Psoas muscle (tissue), 7 donors: ENCODE measurements at regions not wholly inside any gene's neighbourhood (a gene's known extent, or its start where the extent isn't known, plus 50 kb on each side); places are given as distances from the start of the nearest gene placed in this dataset.
A peak's percentile ranks its signal among the peaks of the same experiment; 100 is the strongest.

ENCODE experiments used
- ATAC-seq, 4 donors: fragments of 200-7000 bp; cut with Tn5 transposase; one replicate each; pipeline ENCODE4 v1.9.1; 2020; ENCODE audit warnings: moderate library complexity in 3 of 4, mild to moderate bottlenecking in 2 of 4
- DNase-seq, 2 donors: peaks; one replicate each; pipeline ENCODE4 v3.0.0-alpha.2; 2020
- H3K27ac ChIP-seq: fragments of 200-600 bp; one replicate; pipeline ENCODE4 v1.8.0; 2022
- H3K27me3 ChIP-seq, 3 donors: fragments of 200-600 bp in 1 of 3; one replicate each; pipeline versions ENCODE4 v1.6.1 to v1.8.0; 2013 to 2022; ENCODE audit warnings: low read length in 2 of 3, mild to moderate bottlenecking in 2 of 3, moderate library complexity in 1 of 3; ENCODE audit not compliant: insufficient read depth in 3 of 3
- H3K36me3 ChIP-seq, 2 donors: fragments of 200-600 bp in 1 of 2; one replicate each; pipeline versions ENCODE4 v1.6.1 to v1.8.0; 2013 to 2022; ENCODE audit warnings: low read depth in 1 of 2, mild to moderate bottlenecking in 1 of 2, moderate library complexity in 1 of 2; ENCODE audit not compliant: insufficient read depth in 1 of 2
- H3K4me1 ChIP-seq: fragments of 200-600 bp; one replicate; pipeline ENCODE4 v1.8.0; 2022
- H3K4me3 ChIP-seq: fragments of 200-600 bp; one replicate; pipeline ENCODE4 v1.8.0; 2022; ENCODE audit warnings: mild to moderate bottlenecking
- H3K9me3 ChIP-seq: fragments of 200-600 bp; one replicate; pipeline ENCODE4 v1.8.0; 2022
- WGBS, 3 donors: extraction: QIAGEN DNeasy Blood & Tissue Kit; methylation state at CpG; one replicate each; pipeline versions ENCODE4 v1.1.6 to v1.1.7; 2013; 5-methylcytosine and 5-hydroxymethylcytosine counted together
- intact Hi-C, 2 donors: fragments of 100-400 bp; cut with DNase I; formaldehyde crosslinking; loops; one replicate each; pipeline versions ENCODE4 v1.11.0 to v1.14.2; 2022
- TF ChIP-seq, protein P1 (sequence below): fragments of 200-600 bp; IDR thresholded peaks from one replicate; pipeline ENCODE4 v1.8.0; 2022; ENCODE audit warnings: antibody characterized with exemption
- donor health status: healthy with polysubstance abuse.
- donor health status: DM: no; HTN: no; CAD: no; lungs with moderate emphysema.
- donor health status: Bipolar disorder and iron deficiency.
- donor health status: healthy.
- donor health status: DM: yes; HTN: yes; CAD: no.
- donor health status: DM: no; HTN: no; CAD: no.
- donor health status: DM: yes; HTN: yes; CAD: no.

DNA sequence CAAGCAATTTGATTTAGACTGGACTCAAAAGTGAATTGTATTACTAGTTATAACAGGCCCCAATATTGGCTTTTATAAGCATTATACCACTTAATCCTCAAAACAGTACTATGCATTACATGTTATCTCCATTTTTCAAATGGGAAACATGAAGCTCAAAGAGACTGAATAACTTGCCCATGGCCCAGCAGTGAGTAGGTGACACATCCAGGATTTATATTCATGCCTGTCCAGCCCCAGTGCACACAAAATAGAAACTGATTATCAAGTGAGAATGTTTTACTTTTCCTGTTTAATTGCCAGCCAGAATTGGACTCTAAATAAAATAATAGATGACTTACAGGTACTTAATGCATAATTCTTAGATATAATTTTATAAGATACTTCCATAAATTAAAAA, 82.9 kb downstream of the NIBAN1 start:
- TF ChIP-seq, protein P1, sequence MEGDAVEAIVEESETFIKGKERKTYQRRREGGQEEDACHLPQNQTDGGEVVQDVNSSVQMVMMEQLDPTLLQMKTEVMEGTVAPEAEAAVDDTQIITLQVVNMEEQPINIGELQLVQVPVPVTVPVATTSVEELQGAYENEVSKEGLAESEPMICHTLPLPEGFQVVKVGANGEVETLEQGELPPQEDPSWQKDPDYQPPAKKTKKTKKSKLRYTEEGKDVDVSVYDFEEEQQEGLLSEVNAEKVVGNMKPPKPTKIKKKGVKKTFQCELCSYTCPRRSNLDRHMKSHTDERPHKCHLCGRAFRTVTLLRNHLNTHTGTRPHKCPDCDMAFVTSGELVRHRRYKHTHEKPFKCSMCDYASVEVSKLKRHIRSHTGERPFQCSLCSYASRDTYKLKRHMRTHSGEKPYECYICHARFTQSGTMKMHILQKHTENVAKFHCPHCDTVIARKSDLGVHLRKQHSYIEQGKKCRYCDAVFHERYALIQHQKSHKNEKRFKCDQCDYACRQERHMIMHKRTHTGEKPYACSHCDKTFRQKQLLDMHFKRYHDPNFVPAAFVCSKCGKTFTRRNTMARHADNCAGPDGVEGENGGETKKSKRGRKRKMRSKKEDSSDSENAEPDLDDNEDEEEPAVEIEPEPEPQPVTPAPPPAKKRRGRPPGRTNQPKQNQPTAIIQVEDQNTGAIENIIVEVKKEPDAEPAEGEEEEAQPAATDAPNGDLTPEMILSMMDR: no peak
- peak in 3 of 4 donors; percentile 57 to 64 (median 58) for ATAC-seq

DNA sequence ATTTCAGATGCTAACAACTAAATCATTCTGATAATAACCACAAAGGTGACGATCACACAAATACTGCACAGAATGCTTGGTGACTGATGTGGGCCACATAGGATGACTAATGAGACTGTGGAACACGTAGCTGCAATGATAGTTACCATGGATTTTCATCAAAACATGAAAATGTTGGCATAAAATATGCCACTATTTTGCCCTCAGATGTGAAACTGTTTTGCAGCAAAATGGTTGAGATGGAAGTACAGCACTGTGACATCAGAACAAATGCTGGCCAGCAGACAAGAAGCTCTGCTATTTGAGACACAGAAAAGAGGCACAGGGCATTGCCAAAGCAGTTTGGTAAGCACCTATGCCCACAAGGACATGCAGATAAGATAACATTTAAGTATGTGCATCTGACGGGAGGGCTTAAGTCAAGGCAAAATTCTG, 83.8 kb downstream of the NIBAN1 start:
- Histone ChIP-seq H3K9me3 (no peaks in the 10 kb centered on the region), H3K4me3 (peak overlapping the region; percentile 22), H3K36me3 (peaks cover 0 to 2% of the 10 kb centered on the region in 2 donors), H3K4me1 (peaks cover 50% of the 10 kb centered on the region), H3K27me3 (no peaks in the 10 kb centered on the region), H3K27ac (peak overlapping the region; percentile 72)
- intact Hi-C loops: loop anchor here in 1 of 2 donors (2.0 to 5.0 kb wide), 3 partner anchors 63 to 82 kb away; partner anchors contain the start of gene NIBAN1
- TF ChIP-seq, protein P1: no peak
- 18 to 44% (median 27%) methylated on average over 3 of the region's 3 CpGs for WGBS, 3 donors
- ATAC-seq (peak; percentile 71 to 88 (median 78)), DNase-seq (no peak)

More for the DNA sequence above, 82.9 kb downstream of the NIBAN1 start:
- Histone ChIP-seq H3K4me1 (peaks cover 50% of the 10 kb centered on the region), H3K27ac (peak overlapping the region; percentile 72), H3K36me3 (peaks cover 0 to 2% of the 10 kb centered on the region in 2 donors), H3K27me3 (no peaks in the 10 kb centered on the region), H3K4me3 (peak overlapping the region; percentile 22), H3K9me3 (no peaks in the 10 kb centered on the region)
- intact Hi-C loops: loop anchor here in 1 of 2 donors (2.0 to 5.0 kb wide), 3 partner anchors 64 to 81 kb away; partner anchors contain the start of gene NIBAN1
- DNase-seq: no peak

DNA sequence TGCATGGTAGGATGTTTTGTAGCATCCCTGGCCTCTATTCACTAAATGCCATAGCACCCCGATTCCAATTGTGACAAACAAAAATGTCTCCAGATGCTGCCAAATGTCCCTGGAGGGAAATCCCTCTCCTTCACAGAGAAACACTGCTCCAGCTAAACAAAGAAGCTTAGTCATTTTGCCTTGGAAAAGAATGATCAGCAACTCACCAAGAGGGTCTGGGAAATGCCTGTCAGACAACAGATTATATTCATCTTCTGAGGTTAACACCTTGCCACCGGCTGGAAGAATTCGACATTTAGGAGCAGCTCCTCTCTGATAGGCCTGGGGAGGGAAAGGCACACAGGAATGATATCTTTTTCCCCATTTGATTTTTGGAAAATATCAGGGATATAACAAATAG, 84.4 kb downstream of the NIBAN1 start:
- 32 to 44% (median 38%) methylated on average over 3 of the region's 3 CpGs for WGBS, 3 donors
- Histone ChIP-seq H3K36me3 (peaks cover 0 to 2% of the 10 kb centered on the region in 2 donors), H3K9me3 (no peaks in the 10 kb centered on the region), H3K27me3 (no peaks in the 10 kb centered on the region), H3K27ac (peak overlapping the region; percentile 72), H3K4me3 (no peak overlapping the region), H3K4me1 (peaks cover 50% of the 10 kb centered on the region)
- TF ChIP-seq, protein P1: no peak
- intact Hi-C loops: loop anchor here in 1 of 2 donors (2.0 to 5.0 kb wide), 4 partner anchors 63 to 83 kb away; partner anchors contain the start of gene NIBAN1
- ATAC-seq (peak in 2 of 4 donors; percentile 24 to 47), DNase-seq (no peak)

DNA sequence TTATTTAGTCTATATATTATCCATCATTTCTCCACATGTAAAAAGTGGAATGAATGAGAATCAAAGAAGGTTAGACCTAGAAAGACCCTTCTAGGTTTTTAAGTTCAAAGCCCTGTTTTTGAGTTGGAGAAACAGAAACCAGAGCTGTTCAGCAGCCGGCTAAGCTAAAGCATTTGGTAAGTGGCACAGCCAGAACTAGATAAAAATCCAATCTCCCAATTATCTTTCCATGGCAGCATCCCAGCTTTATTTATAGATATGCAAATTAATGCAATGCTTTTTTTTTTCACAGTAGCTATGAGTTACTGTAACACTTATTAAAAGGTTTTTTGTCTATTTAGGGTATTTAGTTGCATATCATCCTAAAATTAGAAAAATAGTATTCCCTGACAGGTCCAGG, 85.1 kb downstream of the NIBAN1 start:
- peak overlapping the region; percentile 72 for H3K27ac ChIP-seq
- H3K4me1 ChIP-seq: peaks cover 50% of the 10 kb centered on the region
- DNase-seq (no peak), ATAC-seq (no peak)
- peak overlapping the region; percentile 11 for H3K4me3 ChIP-seq
- TF ChIP-seq, protein P1: no peak
- H3K36me3 ChIP-seq: peaks cover 2 to 6% of the 10 kb centered on the region in 2 donors
- 29 to 48% (median 30%) methylated on average over 1 of the region's 1 CpG for WGBS, 3 donors
- no peaks in the 10 kb centered on the region for H3K27me3 ChIP-seq
- no peaks in the 10 kb centered on the region for H3K9me3 ChIP-seq
- intact Hi-C loops: loop anchor here in 1 of 2 donors (5.0 kb wide), 1 partner anchor 82 kb away; no protein-coding TSS in a partner anchor

DNA sequence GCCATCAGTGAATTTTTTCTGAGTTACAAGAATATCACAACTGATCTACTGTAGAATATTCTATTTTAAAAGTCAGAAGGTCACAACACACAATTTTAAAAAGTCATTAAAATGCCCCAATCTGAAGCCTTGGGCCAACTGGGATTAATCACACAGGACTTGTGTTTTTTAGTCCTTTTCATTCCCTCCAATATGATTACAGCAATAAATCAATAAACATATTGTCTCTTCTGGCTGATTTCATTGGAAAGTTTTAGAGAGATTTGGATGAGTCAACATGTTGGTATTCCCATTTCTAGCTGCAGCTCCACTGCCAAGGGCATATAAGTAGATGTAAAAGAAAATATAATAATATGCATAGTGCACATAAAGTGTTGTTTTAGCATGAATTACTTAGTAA, 85.8 kb downstream of the NIBAN1 start:
- TF ChIP-seq, protein P1: no peak
- DNase-seq: no peak
- ATAC-seq: no peak
- peaks cover 0 to 13% of the 10 kb centered on the region in 2 donors for H3K36me3 ChIP-seq
- H3K4me3 ChIP-seq: no peak overlapping the region
- no peaks in the 10 kb centered on the region for H3K9me3 ChIP-seq
- no peak overlapping the region for H3K27ac ChIP-seq
- H3K4me1 ChIP-seq: peaks cover 50% of the 10 kb centered on the region
- no peaks in the 10 kb centered on the region for H3K27me3 ChIP-seq
- intact Hi-C loops: loop anchor here in 1 of 2 donors (5.0 kb wide), 1 partner anchor 81 kb away; no protein-coding TSS in a partner anchor
